HG02642 (cell line): ENCODE measurements at regions not wholly inside any gene's neighbourhood (a gene's known extent, or its start where the extent isn't known, plus 50 kb on each side); places are given as distances from the start of the nearest gene placed in this dataset.
"Not testable (repeated sequence)": the region's sequence is repeated elsewhere in the genome, so short reads cannot be mapped to it uniquely, and the experiment has no call there.

Source experiments
- ATAC-seq: cut with Tn5 transposase; IDR thresholded peaks from one replicate; pipeline ENCODE4 v1.9.1; 2021; ENCODE audit warnings: mild to moderate bottlenecking; ENCODE audit not compliant: unreplicated experiment, poor library complexity

DNA sequence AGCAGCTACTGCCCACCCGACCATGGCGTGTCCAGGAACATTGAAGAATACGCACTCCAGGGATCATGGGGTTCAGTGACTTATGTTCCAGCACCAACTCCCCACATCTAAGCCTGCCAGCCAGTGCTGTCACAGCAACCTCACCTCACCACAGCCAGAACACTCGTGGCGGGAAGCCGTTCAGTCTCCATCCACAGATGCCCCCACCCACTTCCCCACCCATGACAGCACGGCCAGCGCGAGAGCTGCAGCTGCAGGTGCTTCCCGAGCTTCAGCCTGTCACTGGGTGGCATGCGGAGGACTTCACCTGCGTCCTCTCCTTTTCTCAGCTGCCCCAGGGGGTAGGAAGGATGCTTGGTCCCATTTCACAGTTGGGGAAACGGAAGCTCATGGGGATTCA lies 50.3 kb downstream of the RBFOX3 start:
- ATAC-seq: no peak

GRCh38 chr17:79559111-79559887 lies 51.6 kb downstream of the RBFOX3 start:
- no peak for ATAC-seq

DNA sequence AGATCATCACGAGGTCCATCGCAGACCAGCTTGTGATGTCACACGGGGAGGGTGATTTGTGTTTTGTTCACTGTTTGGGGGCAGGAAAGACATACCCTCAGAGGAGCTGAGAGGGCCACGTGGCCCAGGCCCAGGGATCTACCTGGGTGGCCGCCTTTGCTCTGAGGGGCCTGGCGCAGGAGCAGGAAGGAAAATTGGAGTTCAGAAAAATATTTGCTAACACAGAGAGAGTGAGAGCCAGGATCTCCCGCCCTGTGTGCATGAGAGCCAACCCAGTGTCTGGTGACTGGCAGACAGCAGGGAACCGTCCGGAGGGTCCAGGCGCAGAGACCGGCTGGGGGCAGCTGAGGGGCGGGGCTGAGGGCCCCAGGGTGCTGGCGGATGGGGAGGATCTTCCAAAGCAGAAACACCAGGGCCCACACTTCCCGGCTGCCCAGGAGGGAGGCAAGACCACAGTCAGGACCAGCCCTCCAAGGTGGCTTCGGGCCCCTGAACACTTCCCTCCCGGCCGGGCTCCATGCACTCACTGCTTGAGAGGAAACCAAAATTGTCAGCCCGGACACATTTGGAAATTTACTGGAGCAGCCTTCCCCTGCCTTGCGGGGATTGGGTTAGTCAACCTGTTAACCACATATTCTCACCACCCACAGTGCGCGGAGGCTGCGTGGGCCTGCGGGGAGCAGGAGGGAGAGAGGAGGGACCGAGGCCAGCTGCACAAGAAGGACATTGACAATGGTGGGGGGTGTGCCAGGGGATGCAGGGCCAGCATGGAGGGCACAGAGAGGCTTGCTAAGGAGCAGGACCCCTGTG lies 52.6 kb downstream of the RBFOX3 start:
- ATAC-seq: no peak

DNA sequence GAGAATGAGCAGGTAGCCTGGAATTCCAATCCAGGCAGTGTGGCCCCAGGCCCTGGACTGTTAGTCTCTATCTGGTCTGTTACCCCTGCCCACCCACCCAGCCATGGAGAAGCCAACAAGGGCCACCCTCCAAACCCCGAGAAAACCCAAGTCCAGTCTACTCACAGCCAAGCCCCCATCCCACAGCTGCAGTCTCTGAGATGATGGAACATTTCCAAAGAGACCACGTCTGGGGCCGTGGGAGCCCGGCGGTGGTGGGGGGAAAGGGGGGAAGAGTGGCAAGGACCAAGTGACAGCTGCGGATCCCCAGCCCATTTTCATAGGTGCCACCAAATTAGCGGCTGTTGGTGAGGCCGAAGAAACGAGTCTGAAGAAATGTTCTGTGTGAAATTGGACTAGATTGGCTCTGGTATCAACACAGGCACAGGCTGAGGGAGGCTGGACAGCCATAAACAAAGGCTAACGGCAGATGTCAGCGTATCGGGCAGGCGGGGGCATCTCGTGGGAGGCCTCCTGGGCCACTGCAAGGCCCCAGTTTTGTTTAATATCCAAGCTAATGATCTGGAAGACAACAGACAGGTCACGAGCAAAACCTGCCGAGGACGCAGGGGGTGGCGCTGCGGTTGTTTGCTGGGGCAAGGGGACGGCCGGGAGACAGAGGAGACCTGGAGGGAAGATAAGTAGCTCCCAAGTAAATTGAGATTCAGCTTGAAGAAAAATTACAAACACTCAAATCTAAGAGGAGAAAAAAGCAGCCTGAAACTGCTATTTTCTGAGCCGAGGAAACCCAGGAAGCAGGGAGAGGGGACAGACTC lies 53.4 kb downstream of the RBFOX3 start:
- ATAC-seq: no peak

DNA sequence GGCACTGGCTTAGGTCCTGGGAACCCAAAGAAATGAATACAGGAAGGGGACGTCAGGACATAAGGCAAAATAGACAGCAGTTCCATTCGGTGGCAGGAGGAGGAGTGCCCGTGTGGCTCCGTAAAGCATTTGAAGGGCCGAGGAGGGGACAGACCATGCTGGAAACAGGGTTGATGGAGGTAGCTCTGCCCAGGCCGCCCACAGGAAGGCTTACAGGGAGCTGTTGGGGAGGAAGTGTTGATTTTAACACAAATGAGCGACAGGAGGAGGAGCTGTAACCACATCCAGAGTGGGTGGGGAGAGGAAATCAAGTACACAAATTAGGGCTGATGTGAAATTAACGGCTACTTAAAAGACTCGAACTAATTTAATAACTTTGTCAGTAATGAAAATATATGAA lies 54.6 kb downstream of the RBFOX3 start:
- no peak for ATAC-seq

DNA sequence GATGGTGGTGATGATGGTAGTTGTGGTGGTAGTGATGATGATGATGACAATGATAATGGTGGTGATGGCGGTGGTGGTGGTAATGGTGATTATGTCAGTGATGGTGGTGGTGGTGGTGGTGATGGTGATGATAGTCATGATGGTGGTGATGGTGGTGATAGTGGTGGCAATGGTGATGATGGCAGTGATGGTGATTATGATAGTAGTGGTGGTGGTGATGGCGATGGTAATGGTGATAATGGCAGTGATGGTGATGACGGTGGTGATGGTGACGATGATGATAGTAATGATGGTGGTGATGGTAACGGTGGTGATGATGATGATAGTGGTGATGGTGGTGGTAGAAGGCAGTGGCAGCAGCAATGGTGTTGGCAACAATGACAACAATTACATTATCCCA lies 55.3 kb downstream of the RBFOX3 start:
- no peak for ATAC-seq

DNA sequence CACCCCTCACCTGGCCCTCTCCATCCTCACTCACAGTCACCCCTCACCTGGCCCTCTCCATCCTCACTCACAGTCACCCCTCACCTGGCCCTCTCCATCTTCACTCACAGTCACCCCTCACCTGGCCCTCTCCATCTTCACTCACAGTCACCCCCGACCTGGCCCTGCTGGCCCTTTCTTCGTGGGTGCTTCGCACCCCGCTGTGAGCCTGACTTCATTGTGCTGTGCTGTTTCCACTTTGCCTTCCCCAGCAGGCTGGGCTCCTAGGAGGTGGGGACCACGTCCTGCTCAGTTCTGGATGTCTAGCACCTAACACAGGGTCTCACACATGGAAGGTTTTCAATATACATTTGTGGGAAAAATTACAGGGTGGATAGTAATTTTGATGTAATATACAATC lies 56.5 kb downstream of the RBFOX3 start:
- ATAC-seq: not testable (repeated sequence)

DNA sequence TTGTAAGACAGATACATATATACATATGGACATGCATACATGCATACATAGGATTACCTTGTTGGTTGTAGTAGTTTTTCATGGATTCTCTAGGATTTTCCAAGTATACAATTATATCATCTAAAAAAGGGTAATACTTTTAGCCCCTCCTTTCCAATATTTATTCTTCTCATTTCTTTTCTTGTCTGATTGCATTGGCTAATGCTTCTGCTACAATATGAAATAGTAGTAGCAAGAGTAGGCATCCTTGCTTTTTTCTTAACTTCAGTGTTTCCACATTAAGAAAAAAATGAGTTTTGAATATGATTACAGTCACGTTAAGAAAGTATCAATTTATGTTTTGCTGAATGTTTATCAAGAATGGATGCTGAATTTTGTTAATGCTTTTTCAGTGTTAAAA lies 58.0 kb downstream of the RBFOX3 start:
- ATAC-seq: no peak

GRCh38 chr17:79552405-79552804 lies 58.4 kb downstream of the RBFOX3 start:
- no peak for ATAC-seq

DNA sequence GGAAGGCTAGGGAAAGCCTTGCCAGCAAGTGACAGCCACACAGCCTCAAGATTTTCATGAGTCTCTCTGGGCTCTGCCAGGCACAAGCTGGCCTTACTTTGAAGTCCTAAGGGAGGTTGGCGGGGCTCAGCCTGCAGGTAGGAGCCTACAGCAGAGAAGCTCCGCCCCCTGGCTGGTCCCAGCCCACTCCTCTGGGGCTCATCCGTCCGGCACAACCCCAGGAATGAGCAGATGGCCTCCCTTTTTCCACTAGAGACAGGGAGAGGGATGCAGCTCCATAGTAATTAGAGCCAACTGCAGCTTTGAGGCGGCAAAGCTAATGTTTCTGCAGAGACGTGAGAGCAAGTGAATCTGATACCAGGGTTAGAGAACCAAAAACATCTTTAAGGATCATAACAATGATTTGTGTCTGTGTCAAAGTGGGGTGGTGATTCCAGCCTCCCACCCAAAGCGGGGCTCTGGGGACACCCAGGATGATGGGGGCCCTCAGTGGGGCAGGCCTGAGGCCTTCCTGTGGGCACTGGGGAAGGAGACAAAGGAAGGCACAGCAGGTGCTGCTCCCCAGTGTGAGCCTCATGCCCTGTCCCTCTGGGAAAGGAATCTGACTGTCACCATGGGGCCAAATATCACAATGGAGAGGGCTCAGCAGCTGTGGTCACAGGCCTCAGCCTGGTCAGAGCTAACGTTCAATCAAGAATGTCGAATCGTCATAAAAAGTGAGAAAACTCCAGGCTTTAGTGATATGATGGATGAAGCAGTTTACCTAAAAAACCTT lies 61.5 kb downstream of the RBFOX3 start:
- no peak for ATAC-seq

DNA sequence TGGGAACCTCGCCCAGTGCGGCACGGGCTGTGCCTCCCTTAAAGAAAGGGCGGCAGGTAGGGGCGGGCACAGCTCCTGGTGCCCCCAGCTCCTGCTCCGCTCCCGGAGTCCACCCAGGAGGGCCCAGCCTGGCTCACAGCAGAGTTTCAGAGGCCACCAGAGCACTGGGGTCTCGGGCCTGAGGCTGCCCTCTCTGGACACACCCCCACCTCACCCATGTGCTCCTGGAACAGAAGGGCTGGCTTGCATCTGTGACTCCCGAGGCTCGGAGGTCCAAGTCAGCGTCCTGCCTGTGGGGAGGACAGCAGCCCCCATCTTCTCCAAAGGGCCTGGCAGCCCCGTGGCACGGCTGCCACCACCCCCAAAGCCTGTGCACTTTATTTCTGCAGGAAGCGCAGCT lies 62.7 kb downstream of the RBFOX3 start:
- no peak for ATAC-seq

DNA sequence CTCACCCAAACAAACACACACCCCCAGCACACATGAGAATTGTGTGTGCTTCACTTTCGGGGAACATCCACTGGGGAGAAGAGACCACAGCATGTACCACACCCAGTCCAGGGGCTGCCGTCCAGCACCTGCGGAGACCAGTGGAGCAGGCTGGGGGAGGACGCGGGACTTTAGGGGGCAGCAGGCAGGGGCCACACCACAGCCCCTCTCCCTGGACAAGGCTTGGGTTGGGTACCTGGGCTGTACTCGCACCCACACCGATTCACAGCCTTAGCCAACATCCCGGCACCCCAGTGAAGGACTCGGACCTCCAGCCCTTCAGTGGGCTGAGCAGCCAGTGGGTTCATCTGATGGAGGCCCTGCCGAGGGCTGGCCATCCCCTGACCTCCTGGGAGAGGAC lies 63.3 kb downstream of the RBFOX3 start:
- ATAC-seq: no peak

DNA sequence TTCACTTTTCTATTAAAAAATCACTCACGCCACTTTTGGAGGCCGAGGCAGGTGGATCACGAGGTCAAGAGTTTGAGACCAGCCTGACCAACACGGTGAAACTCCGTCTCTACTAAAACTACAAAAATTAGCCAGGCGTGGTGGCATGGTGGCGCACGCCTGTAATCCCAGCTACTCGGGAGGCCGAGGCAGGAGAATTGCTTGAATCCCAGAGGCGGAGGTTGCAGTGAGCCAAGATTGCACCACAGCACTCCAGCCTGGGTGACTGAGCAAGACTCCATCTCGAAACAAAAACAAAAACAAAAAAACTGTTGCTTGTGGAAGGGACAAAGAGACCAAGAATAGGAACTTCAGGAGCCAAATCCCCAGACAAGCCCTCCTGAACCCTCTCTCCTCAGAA lies 63.7 kb downstream of the RBFOX3 start:
- not testable (repeated sequence) for ATAC-seq

DNA sequence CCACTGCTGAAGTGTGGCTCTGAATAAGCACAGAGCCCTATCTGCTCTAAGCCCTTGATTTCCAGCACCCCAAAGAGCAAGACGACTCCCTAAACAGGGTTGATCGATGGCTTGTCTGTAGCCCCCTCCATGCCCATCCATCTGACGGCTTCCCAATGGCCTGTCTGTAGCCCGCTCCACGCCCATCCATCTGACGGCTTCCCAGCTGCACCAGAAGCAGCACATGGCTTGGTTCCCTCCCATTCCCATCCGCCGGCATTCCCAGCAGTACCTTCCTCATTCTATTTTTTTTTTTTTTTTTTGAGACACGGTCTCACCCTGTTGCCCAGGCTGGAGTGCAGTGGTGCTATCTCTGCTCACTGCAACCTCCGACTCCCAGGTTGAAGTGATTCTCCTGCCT lies 64.5 kb downstream of the RBFOX3 start:
- ATAC-seq: no peak

DNA sequence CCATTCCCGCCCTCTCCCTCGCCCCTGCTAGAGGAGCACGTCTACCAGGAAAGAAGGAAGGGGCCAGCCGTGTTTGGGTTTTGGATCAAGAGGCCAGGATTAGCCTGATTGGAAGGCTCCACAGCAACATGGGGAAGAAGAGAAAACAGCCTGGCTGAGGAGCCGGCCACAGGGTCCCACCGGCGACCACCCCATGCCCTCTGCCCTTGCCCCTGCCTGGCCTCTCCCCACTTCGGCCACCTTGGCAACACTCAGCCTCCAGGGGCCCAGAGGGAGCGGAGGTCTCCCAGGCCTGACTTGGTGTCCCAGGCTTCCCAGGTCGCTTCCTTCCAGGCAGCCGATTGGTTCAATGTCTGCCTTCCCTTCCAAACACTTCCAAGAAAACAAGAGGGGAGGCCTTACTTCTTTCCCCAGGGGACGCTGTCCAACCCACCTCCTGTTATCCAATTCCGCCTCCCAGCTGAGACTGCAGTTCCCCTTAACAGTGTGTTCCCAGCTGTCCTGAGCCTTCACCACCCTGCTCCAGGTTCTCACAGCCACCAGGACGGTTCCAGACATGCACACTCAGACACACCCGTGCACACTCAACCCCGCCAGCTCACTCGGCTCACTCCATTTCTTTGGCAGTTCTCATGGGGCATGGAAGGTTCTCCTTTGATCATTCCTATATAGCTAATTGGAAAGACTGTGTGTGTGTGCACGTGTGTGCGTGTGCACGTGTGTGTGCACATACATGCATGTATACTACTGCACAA lies 65.4 kb downstream of the RBFOX3 start:
- ATAC-seq: no peak

GRCh38 chr17:79544142-79544914 lies 66.5 kb downstream of the RBFOX3 start:
- ATAC-seq: no peak

DNA sequence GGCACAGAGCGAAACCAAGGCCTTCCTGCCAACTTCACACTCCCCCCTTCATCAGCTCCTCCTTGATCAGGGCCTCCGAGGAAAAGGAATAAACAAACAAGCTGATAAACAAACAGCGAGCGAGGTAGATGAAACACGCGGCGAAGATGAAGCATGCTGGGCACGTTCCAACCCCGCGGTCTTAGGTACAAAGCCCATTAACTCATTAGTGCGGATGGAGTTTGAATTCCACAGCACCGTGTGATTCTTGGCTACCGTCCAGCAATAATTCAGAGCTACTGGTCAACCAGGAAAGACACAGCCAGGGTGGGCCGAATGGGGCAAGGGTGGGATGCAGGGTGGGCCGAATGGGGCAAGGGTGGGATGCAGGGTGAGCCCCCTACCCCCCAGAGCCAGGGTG lies 67.3 kb downstream of the RBFOX3 start:
- ATAC-seq: no peak

- ATAC-seq: no peak
Measured at GRCh38 chr17:79542718-79543117, 68.1 kb downstream of the RBFOX3 start.
